Activated CD4-positive, alpha-beta memory T cell treated with anti-CD3 and anti-CD28 coated beads for 36 hours (primary cell): ENCODE measurements at regions not wholly inside any gene's neighbourhood (a gene's known extent, or its start where the extent isn't known, plus 50 kb on each side); places are given as distances from the start of the nearest gene placed in this dataset.

Source experiments
- CTCF ChIA-PET: fragments of 350-600 bp; sonication (Branson Sonifier 250); formaldehyde crosslinking; loops from one replicate; lab custom pipeline; 2021; ENCODE audit warnings: antibody characterized with exemption, inconsistent platforms; lab: Charles Lee
- POLR2A ChIA-PET: fragments of 350-600 bp; sonication (Branson Sonifier 250); formaldehyde crosslinking; loops from one replicate; lab custom pipeline; 2021; ENCODE audit warnings: antibody characterized with exemption; lab: Charles Lee
- DNase-seq: peaks from one replicate; pipeline ENCODE4 v3.0.0-alpha.2; 2020
- H3K27ac Mint-ChIP-seq: one replicate; pipeline ENCODE4 v1.8.0; 2021; ENCODE audit warnings: mixed read lengths
- H3K27me3 Mint-ChIP-seq: one replicate; pipeline ENCODE4 v1.8.0; 2021; ENCODE audit warnings: mixed read lengths
- H3K36me3 Mint-ChIP-seq: one replicate; pipeline ENCODE4 v1.8.0; 2021; ENCODE audit warnings: mixed read lengths
- H3K4me1 Mint-ChIP-seq: one replicate; pipeline ENCODE4 v1.8.0; 2021; ENCODE audit warnings: low read depth, mixed read lengths
- H3K4me3 Mint-ChIP-seq: one replicate; pipeline ENCODE4 v1.8.0; 2021; ENCODE audit warnings: mild to moderate bottlenecking, mixed read lengths
- H3K9me3 Mint-ChIP-seq: one replicate; pipeline ENCODE4 v1.8.0; 2021; ENCODE audit warnings: mixed read lengths
- intact Hi-C: fragments of 100-400 bp; cut with micrococcal nuclease; formaldehyde crosslinking; loops from one replicate; pipeline ENCODE4 v1.15.1; 2023

GRCh38 chr5:178808886-178809285 is 50.9 kb upstream of the ZNF354B start:
- intact Hi-C loops = no loop called here
- Mint-ChIP-seq H3K9me3 (no peaks in the 10 kb centered on the region), H3K27ac (no peak overlapping the region), H3K36me3 (no peaks in the 10 kb centered on the region), H3K4me1 (no peaks in the 10 kb centered on the region), H3K27me3 (peaks cover 9% of the 10 kb centered on the region), H3K4me3 (no peak overlapping the region)
- POLR2A ChIA-PET = no interaction called here
- no peak for DNase-seq
- CTCF ChIA-PET = no interaction called here

GRCh38 chr5:178801021-178801420 is 58.7 kb upstream of the ZNF354B start:
- Mint-ChIP-seq H3K4me3 (no peak overlapping the region), H3K36me3 (no peaks in the 10 kb centered on the region), H3K9me3 (peaks cover 2% of the 10 kb centered on the region), H3K4me1 (no peaks in the 10 kb centered on the region), H3K27me3 (peaks cover 2% of the 10 kb centered on the region), H3K27ac (no peak overlapping the region)
- no peak for DNase-seq
- ChIA-PET CTCF (no interaction called here), POLR2A (no interaction called here)
- intact Hi-C loops = no loop called here

- intact Hi-C loops = no loop called here
- CTCF ChIA-PET = no interaction called here
- no peaks in the 10 kb centered on the region for H3K36me3 Mint-ChIP-seq
- no peak for DNase-seq
- POLR2A ChIA-PET = no interaction called here
- no peaks in the 10 kb centered on the region for H3K27me3 Mint-ChIP-seq
- no peaks in the 10 kb centered on the region for H3K4me1 Mint-ChIP-seq
- H3K9me3 Mint-ChIP-seq = no peaks in the 10 kb centered on the region
- H3K4me3 Mint-ChIP-seq = no peak overlapping the region
- H3K27ac Mint-ChIP-seq = no peak overlapping the region
Observed at GRCh38 chr5:178797546-178798440, 62.0 kb upstream of the ZNF354B start.

DNA sequence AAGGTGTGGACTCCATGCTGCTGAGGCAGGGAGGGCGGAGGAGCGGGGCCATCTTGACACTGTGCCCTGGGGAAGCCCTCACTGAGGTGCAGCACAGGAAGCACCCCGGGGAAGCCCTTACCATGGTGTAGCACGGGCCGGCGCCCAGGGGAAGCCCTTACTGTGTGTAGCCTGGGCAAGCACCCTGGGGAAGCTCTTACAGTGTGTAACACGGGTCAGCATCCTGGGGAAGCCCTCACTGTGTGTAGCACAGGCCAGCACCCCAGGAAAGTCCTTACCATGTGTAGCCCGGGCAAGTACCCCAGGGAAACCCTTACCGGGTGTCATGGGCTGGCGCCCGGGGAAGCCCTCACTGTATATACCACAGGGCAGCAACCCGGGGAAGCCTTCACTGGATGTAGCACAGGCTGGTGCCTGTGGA is 62.6 kb upstream of the ZNF354B start:
- no peaks in the 10 kb centered on the region for H3K4me1 Mint-ChIP-seq
- H3K4me3 Mint-ChIP-seq = no peak overlapping the region
- intact Hi-C loops = no loop called here
- H3K27me3 Mint-ChIP-seq = no peaks in the 10 kb centered on the region
- H3K27ac Mint-ChIP-seq = no peak overlapping the region
- DNase-seq = no peak
- no peaks in the 10 kb centered on the region for H3K36me3 Mint-ChIP-seq
- ChIA-PET POLR2A (no interaction called here), CTCF (no interaction called here)
- no peaks in the 10 kb centered on the region for H3K9me3 Mint-ChIP-seq

DNA sequence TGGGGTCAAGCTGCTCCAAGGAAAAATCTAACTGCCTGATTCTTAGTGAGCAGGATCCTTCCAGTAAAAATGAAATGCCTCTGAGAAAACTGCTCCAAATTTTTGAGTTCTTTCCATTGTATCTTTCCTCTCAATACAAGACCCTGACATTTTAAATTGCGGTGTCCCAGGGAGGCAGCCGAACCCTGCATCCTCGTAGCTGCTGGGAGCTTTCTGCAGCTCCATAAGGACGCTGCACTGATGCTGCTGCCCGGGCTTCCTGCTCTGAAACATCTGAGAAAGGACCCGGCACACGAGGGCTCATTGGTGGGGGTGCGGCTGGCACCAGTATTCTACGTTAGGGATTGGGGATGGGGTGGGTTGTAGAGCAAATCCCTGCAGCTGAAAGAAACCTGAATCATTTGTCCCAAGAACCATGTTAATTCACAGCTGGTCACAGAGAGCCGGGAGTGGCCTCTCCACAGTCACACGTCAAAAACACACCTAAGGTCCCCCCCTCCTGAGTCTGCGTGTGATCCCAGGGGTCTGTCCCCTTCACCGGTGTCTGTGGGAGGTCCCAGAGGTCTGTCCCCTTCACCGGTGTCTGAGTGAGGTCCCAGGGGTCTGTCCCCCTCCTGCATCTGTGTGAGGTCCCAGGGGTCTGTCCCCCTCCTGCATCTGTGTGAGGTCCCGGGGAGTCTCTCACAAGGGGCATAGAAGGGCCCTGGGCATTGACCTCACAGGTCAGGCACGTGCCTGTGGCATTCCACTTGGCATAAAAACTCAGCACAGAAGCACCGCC is 63.4 kb upstream of the ZNF354B start:
- Mint-ChIP-seq H3K9me3 (no peaks in the 10 kb centered on the region), H3K36me3 (no peaks in the 10 kb centered on the region), H3K4me1 (no peaks in the 10 kb centered on the region), H3K27ac (no peak overlapping the region), H3K4me3 (no peak overlapping the region), H3K27me3 (no peaks in the 10 kb centered on the region)
- POLR2A ChIA-PET = no interaction called here
- intact Hi-C loops = no loop called here
- CTCF ChIA-PET = no interaction called here
- DNase-seq = no peak

GRCh38 chr5:178794433-178794832 is 64.0 kb upstream of the ZNF354A start:
- intact Hi-C loops = no loop called here
- Mint-ChIP-seq H3K4me3 (no peak overlapping the region), H3K9me3 (no peaks in the 10 kb centered on the region), H3K4me1 (no peaks in the 10 kb centered on the region), H3K27ac (no peak overlapping the region), H3K27me3 (no peaks in the 10 kb centered on the region), H3K36me3 (no peaks in the 10 kb centered on the region)
- ChIA-PET POLR2A (no interaction called here), CTCF (no interaction called here)
- DNase-seq = no peak

DNA sequence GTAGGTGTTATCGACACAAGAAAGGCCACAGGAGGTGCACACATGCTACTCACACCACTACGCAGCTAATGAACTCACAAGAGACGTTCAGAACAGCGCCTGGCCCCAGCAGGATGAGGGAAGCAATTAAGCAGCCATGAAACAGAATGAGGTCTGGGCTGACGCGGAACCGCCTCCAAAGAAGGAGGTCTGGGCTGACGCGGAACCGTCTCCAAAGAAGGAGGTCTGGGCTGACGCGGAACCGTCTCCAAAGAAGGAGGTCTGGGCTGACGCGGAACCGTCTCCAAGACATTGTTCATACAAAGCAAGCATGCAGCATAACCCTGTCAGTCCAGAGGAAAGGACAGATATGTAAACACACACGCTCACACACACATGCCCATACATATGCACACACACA is 63.2 kb upstream of the ZNF354A start:
- Mint-ChIP-seq H3K4me1 (no peaks in the 10 kb centered on the region), H3K9me3 (no peaks in the 10 kb centered on the region), H3K4me3 (no peak overlapping the region), H3K27ac (no peak overlapping the region), H3K27me3 (no peaks in the 10 kb centered on the region), H3K36me3 (no peaks in the 10 kb centered on the region)
- no peak for DNase-seq
- intact Hi-C loops = no loop called here
- ChIA-PET CTCF (no interaction called here), POLR2A (no interaction called here)

DNA sequence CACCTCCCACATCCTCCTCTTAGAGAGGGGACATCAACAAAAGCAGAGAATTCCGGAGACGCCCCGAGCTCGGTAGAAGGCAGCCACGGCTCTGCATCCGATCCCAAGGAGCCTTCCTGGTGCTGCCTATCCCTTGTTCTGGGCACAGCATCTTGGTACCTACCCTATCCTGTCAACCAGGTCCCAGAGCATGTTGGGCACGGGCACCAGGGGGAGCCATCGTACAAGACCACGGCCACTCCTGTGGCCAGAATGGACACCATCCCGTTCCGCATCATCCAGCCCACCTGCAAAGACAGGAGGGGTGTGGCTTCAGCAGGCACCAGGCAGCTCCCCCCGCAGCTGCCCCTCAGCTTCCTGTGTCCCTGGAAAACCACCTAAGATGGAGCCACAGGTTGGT is 62.7 kb upstream of the ZNF354A start:
- no peaks in the 10 kb centered on the region for H3K4me1 Mint-ChIP-seq
- no peaks in the 10 kb centered on the region for H3K9me3 Mint-ChIP-seq
- peak; percentile 49 for DNase-seq
- CTCF ChIA-PET = no interaction called here
- POLR2A ChIA-PET = no interaction called here
- no peak overlapping the region for H3K4me3 Mint-ChIP-seq
- no peaks in the 10 kb centered on the region for H3K27me3 Mint-ChIP-seq
- H3K27ac Mint-ChIP-seq = no peak overlapping the region
- intact Hi-C loops = no loop called here
- H3K36me3 Mint-ChIP-seq = no peaks in the 10 kb centered on the region

- H3K4me3 Mint-ChIP-seq = no peak overlapping the region
- DNase-seq = no peak
- H3K9me3 Mint-ChIP-seq = no peaks in the 10 kb centered on the region
- intact Hi-C loops = no loop called here
- H3K27me3 Mint-ChIP-seq = no peaks in the 10 kb centered on the region
- ChIA-PET CTCF (no interaction called here), POLR2A (no interaction called here)
- no peaks in the 10 kb centered on the region for H3K4me1 Mint-ChIP-seq
- no peak overlapping the region for H3K27ac Mint-ChIP-seq
- no peaks in the 10 kb centered on the region for H3K36me3 Mint-ChIP-seq
Observed at GRCh38 chr5:178791976-178792375, 61.5 kb upstream of the ZNF354A start.

DNA sequence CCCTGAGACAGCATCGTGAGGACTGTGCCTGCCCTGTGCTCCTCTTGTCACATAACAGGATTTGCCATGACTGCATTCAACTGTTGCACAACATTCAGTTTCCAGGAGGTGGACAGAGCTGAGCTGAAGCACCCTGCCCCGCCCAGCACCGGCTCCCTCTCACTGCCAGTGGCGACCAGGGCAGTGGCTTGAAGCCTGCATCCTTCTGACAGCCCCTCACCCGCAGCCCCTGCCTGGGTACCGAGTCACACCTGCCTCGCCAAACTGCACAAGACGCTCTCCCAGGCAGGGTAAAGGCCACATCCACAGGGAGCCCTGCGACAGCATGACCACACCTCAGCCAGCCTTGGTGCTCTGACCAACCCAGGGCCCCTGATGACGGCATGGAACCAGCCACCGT is 59.9 kb upstream of the ZNF354A start:
- no peak for DNase-seq
- ChIA-PET POLR2A (no interaction called here), CTCF (interaction anchor here (0.6 kb wide), 1 partner anchor 172 kb away, joined by 3 read pairs; no protein-coding TSS in a partner anchor)
- H3K36me3 Mint-ChIP-seq = no peaks in the 10 kb centered on the region
- no peak overlapping the region for H3K27ac Mint-ChIP-seq
- no peak overlapping the region for H3K4me3 Mint-ChIP-seq
- H3K27me3 Mint-ChIP-seq = no peaks in the 10 kb centered on the region
- no peaks in the 10 kb centered on the region for H3K4me1 Mint-ChIP-seq
- intact Hi-C loops = no loop called here
- no peaks in the 10 kb centered on the region for H3K9me3 Mint-ChIP-seq

DNA sequence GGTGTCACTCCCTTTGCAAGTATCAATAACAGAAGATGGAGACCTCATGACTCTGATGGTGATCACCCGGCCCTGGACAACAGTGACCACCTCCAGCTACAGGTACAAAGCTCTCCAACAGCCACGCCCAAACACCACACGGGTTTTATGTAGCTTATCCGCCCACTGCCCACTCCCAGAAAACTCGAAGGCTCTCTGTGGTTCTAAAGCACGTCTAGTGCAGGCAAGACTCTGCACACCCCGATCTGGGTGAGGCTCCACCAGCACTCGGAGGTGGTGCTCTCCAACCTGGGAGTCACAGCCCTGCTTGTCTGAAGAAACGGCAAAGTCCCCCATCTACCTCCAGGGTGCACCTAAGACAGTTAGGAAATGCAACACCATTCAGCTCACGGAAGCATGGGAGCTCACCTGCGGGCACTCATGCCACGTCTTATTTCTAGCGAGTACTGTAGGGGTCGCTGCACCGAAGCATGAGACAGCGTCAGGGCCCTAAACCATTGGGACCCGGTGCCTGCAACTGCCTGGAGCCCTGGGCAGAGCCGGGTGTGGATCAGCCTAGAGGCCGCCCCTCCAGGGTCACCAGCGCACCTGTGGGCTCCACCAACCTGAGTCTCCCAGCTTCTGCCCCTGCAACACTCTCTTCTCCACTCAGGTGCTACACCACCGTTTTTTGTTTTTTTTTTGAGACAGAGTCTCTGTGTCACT is 58.1 kb upstream of the ZNF354A start:
- DNase-seq = no peak
- CTCF ChIA-PET = no interaction called here
- no peak overlapping the region for H3K4me3 Mint-ChIP-seq
- H3K36me3 Mint-ChIP-seq = no peaks in the 10 kb centered on the region
- intact Hi-C loops = no loop called here
- POLR2A ChIA-PET = no interaction called here
- H3K9me3 Mint-ChIP-seq = no peaks in the 10 kb centered on the region
- peaks cover 2% of the 10 kb centered on the region for H3K27me3 Mint-ChIP-seq
- no peaks in the 10 kb centered on the region for H3K4me1 Mint-ChIP-seq
- no peak overlapping the region for H3K27ac Mint-ChIP-seq

DNA sequence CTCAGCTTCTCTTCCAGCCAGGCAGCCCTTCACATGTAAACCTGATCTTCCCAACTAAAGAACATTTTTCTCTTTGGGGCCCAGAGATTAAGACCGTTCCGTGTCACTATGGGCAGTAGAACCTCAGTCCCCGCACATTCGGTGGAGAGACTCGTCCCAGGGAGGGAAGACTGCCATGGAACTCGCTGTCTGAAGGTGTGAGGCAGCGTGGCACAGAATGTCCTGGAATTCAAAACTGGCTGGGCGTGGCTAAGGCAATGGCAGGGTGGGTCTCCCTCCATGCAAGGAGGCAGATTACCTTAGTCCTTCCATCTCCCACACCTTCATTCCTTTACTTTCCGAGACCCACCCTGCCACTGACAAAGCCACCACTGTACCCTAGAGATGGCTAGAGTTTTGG is 57.4 kb upstream of the ZNF354A start:
- Mint-ChIP-seq H3K27ac (no peak overlapping the region), H3K27me3 (peaks cover 2% of the 10 kb centered on the region), H3K4me3 (no peak overlapping the region), H3K9me3 (no peaks in the 10 kb centered on the region), H3K4me1 (no peaks in the 10 kb centered on the region), H3K36me3 (no peaks in the 10 kb centered on the region)
- intact Hi-C loops = no loop called here
- no peak for DNase-seq
- POLR2A ChIA-PET = no interaction called here
- CTCF ChIA-PET = no interaction called here
